ENCODE measurements at regions not wholly inside any gene's neighbourhood (a gene's known extent, or its start where the extent isn't known, plus 50 kb on each side); places are given as distances from the start of the nearest gene placed in this dataset.

GRCh38 chr20:7608250-7608649, 332.0 kb downstream of the HAO1 start:
- TF ChIP-seq CTCF (IDR thresholded peaks at IDR 0.05) (no peak), POLR2AphosphoS5 (IDR thresholded peaks at IDR 0.05; ENCODE audit: low read depth, low read length) (no peak), SIN3A (IDR thresholded peaks at IDR 0.05; ENCODE audit: borderline replicate concordance, insufficient read depth, low read depth, low read length) (no peak)

All from Panc1 (cell line).